DMS 273 (cell line): ENCODE measurements at regions not wholly inside any gene's neighbourhood (a gene's known extent, or its start where the extent isn't known, plus 50 kb on each side); places are given as distances from the start of the nearest gene placed in this dataset.
"Not testable (repeated sequence)": the region's sequence is repeated elsewhere in the genome, so short reads cannot be mapped to it uniquely, and the experiment has no call there.

Experiments
- DNase-seq: peaks from one replicate; lab custom pipeline; 2025; ENCODE audit not compliant: unreplicated experiment; lab: John Stamatoyannopoulos, UW

DNA sequence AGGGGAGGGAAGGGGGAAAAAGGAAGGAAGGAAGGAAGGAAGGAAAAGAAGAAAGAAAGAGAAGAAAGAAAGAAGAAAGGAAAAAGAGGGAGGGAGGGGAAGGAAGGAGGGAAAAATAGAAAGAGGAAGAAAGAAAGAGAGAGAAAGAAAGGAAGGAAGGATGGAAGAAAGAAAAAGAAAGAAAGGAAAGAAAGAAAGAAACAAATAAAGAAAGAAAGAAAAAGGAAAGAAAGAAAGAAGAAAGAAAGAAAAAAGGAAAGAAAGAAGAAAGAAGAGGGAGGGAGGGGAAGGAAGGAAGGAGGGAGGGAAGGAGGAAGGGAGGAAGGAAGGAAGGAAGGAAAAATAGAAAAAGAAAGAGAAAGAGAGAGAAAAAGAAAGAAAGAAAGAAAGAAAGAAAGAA is 315.8 kb upstream of the PIK3C3 start:
- no peak for DNase-seq

DNA sequence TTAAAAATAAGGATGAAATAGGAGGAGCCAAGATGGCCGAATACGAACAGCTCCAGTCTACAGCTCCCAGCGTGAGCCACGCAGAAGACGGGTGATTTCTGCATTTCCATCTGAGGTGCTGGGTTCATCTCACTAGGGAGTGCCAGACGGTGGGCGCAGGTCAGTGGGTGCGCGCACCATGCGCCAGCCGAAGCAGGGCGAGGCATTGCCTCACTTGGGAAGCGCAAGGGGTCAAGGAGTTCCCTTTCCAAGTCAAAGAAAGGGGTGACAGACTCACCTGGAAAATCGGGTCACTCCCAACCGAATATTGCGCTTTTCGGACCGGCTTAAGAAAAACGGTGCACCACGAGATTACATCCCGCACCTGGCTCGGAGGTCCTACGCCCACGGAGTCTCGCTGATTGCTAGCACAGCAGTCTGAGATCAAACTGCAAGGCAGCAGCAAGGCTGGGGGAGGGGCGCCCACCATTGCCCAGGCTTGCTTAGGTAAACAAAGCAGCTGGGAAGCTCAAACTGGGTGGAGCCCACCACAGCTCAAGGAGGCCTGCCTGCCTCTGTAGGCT is 323.2 kb upstream of the PIK3C3 start:
- DNase-seq: not testable (repeated sequence)

DNA sequence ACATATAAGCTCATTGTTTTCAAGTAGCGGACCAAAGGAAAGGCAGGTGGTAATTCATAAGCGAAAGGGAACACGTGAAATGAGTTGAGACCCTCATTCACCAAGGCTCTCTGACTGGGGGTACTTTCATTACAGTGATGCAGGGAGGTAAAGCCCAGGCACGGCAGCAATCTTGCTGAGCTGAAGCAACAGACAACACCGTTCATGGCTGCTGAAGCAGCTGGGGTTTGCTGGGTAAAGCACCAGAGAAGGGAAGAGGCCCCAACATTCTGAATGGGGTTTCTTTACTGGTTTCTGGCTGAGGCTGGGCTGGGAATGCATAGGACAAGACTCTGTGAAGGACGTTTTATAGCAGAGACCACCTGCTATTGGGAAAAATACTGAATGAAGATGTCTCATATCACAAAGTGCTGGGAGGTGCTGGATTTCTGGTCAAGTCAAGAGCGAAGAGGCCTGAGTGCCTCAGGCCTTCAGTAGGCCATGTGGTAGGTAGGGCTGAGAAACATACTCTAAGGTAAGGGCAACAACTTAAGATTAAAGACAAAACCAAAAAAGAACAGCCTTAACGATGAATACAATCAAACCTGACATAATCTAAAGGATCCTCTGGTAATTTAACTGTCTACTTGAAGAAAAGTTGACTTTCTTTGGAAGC is 324.7 kb upstream of the PIK3C3 start:
- DNase-seq: no peak

DNA sequence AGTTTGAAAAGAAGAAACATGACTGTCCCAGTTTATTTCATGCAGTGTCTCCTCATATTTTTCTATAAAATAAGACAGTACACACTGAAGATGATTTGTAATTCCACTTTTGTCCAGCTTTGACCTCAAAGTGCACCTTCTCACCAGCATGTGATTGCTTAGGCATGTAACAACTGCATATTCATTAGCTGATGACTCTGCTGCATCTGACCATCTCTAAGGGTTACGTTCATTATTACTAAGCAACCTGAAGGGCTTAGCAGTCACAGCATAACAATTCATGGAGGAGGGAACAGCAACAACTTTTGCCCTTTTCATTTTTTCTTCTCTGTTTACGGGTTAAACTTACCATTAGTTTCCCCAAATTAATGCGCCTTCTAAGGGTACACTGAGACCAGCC is 330.6 kb upstream of the PIK3C3 start:
- no peak for DNase-seq

DNA sequence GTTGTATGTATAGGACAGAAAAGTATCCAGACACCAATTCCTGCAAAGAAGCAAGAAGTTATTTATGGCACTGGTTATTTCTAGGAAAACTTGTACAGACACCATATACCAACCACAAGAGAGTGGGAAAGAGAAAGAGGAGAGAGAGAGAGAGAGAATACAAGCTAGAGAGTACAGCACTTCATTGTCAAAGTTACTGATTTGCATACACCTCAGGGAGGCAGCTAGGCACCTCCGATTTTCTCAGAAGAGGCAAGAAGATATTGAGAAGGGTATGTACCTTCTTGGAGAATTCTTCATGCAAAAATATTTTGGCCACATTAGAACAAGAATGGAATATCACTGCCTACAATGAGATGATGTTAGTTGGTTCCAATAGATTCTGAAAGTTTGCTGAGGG is 333.9 kb upstream of the PIK3C3 start:
- no peak for DNase-seq

DNA sequence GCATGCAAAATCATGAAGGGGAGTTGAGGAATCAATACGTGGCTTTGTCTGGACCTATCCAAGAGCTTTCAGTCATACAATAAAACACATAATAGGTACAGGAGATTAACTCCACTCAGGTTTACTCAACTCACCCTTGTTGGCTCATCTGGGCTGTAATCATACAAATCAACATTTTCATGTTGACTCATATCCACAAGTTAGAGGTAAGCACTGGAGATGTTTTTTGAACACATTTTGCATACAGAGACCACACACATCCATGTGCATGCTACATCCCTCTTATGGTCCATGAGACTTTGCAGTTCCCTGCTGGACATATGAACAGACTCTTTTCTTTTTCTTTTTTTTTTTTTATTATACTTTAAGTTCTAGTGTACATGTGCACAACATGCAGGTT is 336.9 kb upstream of the PIK3C3 start:
- no peak for DNase-seq

DNA sequence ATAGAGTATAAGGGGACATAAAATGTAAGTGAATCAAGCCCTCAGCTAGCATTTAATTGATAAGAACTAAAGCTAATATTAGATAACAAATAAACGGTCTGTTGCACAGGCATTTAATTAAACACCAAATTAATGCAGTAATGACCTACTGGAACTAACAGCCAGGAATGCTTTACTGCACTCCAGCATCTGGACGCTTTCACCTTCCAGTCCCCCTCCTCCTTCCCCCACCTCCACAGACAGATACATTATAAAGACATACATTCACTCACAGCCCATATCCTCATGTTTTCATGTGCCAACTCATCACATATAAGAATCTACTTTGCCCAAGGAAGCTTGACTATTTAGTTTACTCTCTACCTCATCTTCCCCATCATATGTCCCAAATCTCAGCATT is 337.4 kb upstream of the PIK3C3 start:
- DNase-seq: peak; percentile 12

DNA sequence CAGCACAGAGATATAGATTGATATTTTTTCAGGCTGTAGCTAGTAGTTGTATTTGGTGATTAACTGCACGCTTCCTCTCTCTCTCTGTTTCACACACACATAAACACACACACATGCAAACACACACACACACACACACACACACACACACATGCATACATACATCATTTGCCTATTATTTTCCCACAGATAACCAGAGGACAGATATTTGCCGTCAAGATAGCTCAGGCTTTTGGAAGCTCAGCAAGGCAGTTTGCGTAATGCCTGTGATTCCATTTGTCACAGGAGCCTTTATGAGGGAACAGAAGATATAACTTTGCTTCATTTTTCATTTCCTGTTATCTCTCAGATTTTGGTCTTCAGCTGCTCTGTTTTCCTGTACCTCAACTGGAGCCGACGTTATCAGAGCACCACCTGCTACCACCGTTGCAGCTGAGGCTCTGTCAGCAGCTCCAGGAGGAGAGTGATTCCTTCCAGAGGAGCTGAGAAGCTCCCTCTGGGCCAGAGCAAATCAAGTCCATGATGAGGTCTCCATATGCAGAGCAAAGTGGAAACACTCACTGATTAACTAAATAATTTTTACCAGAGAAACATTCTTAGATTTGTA is 341.9 kb upstream of the PIK3C3 start:
- DNase-seq: no peak

DNA sequence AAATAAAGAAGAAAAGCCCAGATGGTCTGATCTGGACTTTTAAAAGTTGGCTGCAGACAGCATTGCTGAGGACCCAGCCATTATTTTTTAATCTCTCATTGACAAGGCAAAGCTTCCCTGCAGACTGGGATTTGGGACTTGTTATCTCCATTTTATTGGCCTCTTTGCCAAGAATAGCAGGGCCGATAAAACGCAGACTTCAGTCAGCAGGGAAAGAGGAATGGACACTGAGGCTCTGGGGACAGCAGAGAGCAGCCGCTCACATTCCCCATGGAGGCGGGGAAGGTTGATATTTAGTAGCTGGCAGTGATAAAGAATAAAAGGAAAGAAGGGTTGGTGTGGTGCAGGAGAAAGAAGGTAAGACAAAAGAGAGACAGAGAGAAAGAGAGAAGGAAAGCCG is 350.1 kb upstream of the PIK3C3 start:
- no peak for DNase-seq

DNA sequence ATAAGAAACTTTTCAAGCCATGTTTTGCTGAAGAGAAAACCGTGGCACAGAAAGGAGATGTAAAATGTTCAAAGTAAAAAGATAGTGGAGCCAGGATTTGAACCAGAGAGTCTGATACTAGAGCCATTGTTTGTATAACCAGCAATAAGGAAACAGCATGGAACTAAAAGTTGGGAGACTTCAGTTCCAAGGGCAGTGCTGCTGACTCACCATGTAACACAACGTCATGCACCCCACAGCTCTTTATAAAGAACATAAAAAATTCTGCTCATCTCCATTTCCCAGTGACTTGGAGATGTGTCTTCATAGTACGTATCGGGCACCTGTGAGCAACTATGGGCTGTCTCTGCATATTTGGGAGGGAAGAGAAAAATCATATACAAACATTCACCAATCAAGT is 353.0 kb upstream of the PIK3C3 start:
- DNase-seq: no peak

DNA sequence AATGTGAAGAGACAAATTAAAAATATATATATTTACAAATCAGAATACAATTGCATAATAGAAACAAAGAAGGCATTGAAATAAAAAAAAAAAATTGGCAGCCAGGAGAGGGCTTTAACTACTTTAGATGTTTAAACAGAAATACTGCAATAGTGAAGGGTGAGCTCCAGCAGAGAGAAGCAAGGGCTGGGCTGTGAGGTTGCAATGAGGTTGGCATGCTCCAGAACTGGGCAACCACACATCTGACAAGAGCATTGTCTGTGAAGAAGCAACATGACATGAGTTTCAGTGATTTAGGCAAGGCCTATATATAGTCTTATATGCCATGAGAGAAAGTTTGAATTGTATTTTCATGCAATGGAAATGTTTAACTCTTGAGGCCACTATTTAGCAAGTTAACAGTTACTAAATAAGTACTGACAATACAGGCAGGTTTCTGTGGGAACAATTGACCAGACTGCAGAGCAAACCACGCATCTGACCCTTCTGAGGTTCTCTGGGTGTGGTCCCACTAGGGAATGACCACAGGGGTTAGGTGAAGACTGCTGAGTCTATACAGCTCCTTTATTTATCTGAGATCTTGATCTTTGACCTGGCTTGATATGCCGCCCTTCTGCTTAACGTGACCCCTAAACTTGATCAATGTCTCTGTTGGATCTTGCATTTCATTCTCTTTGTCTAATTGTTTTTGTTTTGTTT is 354.2 kb upstream of the PIK3C3 start:
- DNase-seq: no peak

DNA sequence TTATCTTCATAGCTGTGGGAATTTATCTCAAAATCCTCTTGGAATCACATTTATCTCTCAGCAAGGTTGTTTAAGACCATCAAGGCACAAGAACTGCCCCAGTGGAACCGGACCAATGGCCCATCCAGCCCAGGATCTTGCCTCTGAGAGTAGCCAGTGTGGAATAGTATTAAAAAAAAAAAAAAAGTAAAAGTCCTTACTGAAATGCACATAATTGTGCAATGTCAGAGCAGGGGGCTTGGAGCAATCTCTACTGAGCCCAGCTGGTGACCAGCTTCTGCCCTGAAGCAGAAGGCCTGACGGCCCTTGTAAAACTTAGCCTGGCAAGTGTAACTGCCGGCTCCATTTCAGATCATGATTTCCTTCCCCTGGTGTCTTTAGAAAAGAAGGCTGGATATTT is 355.6 kb upstream of the PIK3C3 start:
- no peak for DNase-seq

DNA sequence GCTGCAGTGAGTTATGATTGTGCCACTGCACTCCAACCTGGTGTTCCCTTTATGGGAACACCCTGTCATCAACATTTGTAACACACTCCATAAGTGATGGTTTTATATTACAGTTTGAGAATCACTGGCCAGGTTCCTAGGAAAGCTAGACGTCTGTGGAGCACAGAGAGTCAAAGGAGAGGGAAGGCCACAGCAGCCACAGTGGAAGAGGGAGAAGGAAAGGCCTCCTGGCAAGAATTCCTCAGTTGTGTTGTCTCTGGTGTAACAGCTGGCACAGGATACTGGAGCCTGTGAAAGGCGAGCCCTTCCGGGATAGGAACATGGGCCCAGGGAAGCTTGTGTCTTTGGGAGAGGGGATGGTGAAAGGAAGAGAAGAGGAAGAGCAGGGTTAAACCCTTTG is 360.5 kb upstream of the PIK3C3 start:
- DNase-seq: peak; percentile 49

DNA sequence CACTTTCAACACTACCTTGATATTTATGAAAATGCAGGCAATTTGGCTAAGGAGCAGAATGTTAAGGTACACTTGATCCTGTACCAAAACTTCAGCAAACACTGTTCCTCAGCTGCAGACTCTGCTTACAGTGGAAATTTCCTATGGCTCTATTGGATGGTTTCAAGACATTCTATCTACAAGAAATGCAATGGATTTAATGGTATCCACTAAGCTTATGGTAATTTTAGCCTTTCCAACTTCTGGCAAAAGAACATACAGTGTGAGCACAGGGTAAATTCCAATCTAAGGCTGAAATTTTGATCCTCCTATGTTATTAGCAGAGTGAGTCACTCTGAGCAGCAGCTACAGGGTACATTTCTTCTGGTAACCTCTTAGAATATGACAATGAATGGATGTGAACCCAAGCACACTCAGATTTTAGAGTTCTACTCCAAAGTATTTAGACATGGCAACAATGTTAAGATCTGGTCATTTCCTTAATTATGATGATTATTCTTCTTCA is 361.8 kb upstream of the PIK3C3 start:
- no peak for DNase-seq

DNA sequence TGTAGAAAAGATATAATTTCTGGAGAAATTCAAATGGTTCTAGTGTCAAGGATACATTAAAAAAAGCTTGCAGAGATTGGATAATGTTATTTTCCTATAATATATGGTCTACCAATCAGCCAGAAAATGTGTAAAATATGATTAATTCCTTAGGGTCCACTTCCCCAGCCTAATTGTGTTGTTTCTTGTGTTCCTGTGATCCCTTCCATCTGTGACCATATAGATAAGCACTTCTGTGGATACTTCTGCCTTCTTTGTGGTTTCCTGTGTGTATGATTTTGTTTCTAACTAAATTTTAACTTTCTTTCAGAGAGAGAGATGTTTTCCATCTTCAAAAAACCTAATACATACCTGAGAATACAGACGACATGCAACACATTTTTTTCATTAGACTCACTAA is 367.1 kb upstream of the PIK3C3 start:
- DNase-seq: no peak

DNA sequence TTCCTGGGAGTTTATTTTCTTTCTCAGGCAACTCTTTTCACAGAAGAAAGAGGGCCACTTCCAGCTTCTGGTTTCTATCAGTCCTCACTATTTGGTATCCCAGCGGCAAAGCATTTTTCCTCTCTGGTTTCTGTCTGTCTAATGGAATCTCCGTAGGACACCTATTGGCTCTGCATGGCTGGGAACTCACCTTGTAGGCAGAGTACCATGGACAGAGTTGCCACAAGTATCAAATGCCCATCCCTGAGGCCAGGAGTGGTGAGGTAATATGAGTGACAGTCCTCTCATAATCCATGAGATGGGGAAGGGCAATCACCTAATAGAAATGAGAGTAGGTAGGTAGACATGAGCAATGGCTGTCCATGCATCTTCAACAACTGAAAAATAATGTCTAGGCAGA is 369.5 kb upstream of the PIK3C3 start:
- DNase-seq: no peak

DNA sequence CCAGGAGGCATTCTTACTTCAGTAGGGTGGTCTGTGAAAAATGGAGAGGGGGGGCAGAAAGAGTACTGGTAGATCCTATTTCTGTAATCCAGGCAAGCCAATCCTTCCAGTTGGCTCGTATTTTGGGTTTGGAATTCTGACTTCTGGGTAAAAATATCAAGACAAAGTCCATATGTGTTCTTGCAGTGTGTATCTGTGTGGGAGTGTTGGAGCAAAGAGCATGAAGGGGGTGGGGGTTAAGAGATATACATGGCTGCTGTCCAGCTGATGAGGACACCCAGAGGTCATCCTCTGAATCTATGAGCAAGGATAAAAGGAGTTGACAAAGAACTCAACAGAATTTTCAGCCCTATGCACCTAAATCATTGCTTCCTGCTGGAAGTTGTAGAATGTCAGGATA is 375.8 kb upstream of the PIK3C3 start:
- DNase-seq: no peak

DNA sequence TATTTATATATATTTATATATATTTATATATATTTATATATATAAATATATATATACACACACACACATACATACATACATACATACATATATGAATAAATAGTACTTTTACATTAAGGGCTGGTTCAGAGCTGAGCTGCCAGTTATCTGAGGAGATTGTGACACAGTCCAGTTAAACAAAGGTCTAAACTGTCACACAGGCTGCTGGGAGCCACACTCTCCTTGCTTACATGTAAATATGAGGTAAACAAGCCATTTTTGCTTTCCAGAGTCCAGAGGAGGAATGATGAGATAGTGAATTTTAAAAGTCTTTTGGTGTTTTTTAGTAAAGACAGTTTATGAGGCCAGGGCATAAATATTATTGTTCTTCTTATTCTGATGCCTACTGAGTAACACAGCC is 377.5 kb upstream of the PIK3C3 start:
- DNase-seq: no peak

DNA sequence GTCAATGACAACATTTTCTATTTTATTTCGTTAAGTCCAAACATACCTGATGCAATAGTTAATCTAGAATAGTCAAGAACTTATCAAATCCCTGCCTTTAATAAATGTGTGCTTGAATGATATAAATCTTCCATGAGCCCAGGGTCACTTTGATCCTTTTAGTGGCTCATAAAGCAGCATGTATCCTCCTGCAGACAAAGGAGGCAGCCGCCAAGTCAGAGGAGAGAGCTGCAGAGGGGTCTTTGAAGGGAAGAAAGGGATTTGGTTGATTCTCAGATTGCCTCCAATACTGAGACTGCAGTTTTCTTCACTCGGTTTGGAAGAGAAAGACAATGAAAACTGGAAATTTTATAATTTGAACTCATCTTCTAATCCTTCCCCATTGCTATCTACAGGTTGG is 378.4 kb upstream of the PIK3C3 start:
- DNase-seq: no peak

DNA sequence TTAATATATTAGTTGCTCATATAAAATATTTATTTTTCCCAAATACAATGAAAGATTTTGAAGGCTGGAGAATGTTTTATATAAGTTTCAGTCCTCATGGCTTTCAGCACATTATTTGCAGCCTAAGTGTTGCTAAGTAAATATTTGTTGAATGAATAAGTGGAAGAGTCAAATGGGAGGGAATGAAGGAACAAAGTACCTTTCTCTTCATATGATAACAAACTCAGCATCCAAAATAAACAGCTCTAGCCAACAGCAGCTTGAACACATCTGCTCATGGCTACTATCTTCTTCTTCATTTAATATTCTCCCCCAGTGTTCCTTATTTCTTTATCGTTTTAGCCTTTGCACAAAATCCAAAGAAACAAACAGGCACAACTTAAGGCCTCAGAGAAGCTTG is 385.2 kb upstream of the PIK3C3 start:
- no peak for DNase-seq

DNA sequence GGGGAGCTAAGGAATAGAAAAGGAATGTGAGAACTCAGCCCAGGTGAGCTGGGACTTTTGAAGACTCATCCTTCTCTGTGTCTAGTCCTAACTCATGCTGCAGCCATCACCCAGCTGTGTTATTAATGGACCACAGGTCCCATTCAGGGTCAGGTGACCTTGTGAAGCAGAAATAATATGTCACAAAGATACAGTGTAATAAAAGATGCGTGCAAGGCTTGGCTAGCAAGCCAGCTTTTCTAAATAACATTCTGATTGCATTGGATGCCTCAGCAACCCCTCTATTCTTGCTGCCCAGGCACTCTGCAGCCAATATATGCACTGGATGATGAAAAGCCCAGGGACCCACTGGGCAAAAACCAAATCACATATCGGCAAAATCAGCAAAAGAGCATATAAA is 393.1 kb upstream of the PIK3C3 start:
- no peak for DNase-seq

DNA sequence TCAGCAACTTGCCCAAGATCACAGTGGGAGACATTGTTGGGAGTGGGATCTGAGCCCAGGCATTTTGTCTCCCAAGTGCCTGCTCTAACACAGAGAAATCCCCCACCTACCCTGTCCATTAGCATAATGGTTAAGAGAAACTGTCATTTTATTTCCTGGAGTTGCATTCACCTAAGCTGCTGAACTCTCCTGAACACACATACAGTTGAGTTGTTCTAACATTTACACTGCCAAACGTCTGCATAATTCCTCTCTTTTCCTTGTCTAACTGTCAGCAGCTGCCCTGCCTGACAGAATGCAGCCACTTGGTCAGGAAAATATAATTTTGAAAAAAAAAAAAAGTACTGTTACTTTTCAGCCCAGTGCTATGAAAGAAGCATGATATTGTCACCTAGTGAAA is 396.3 kb upstream of the PIK3C3 start:
- DNase-seq: no peak
